HCT116 (cell line): ENCODE measurements at regions not wholly inside any gene's neighbourhood (a gene's known extent, or its start where the extent isn't known, plus 50 kb on each side); places are given as distances from the start of the nearest gene placed in this dataset.

Experiments used
- ATAC-seq: fragments of 200-7000 bp; cut with Tn5 transposase; 2 replicates; pipeline ENCODE4 v1.9.1; 2020; ENCODE audit warnings: mild to moderate bottlenecking, moderate library complexity
- BruUV-seq: library from RNA; stranded (reverse); fragments of 400-500 nt; replicated peaks from 2 replicates; lab custom pipeline; 2021; lab: Mats Ljungman, UMichigan
- CTCF ChIA-PET: fragments of 300-600 bp; sonication (Branson Sonifier 250); formaldehyde crosslinking; loops from one replicate; lab custom pipeline; 2021; ENCODE audit warnings: antibody characterized with exemption; lab: Charles Lee
- POLR2A ChIA-PET: fragments of 300-600, 350-600 bp; sonication (Branson Sonifier 250); formaldehyde crosslinking; loops from one replicate; lab custom pipeline; 2021; ENCODE audit warnings: antibody characterized with exemption; lab: Charles Lee
- RAD21 ChIA-PET, 2 experiments: fragments of 300-600 bp; sonication (Branson Sonifier 250); formaldehyde crosslinking; loops; one replicate each; lab custom pipeline; 2023; ENCODE audit warnings: low total read pairs in 2 of 2; ENCODE audit not compliant: uncharacterized antibody in 2 of 2, unreplicated experiment in 2 of 2, low non-redundant PET in 1 of 2; lab: Charles Lee
- DNase-seq: peaks from one replicate; pipeline ENCODE4 v3.0.0-alpha.2; 2010; ENCODE audit warnings: low read depth, low spot score
- H2AFZ ChIP-seq: fragments of 200-600 bp; shearing (Covaris generic), sonication (generic); 2 replicates; pipeline ENCODE4 v1.6.1; 2017; ENCODE audit warnings: low read depth, mixed run types, mixed read lengths, antibody characterized with exemption, low read length; ENCODE audit not compliant: poor library complexity, severe bottlenecking
- H3K27ac ChIP-seq: 2 replicates; pipeline ENCODE4 v1.5.1; 2012; ENCODE audit warnings: low read depth, low read length
- H3K27me3 ChIP-seq: fragments of 200-600 bp; sonication (generic); 2 replicates; pipeline ENCODE4 v1.6.1; 2016; ENCODE audit warnings: mixed run types, low read length, mixed read lengths; ENCODE audit not compliant: insufficient read depth
- H3K36me3 ChIP-seq, 2 experiments: fragments of 200-500 bp in 1 of 2; fragments of 200-600 bp in 1 of 2; sonication (Bioruptor generic) in 1 of 2; sonication (generic) in 1 of 2; 2 replicates each; pipeline versions ENCODE4 v1.5.1 to v1.6.1; 2014 to 2016; ENCODE audit warnings: low read length in 2 of 2, inconsistent platforms in 1 of 2, mixed read lengths in 1 of 2, mixed run types in 1 of 2; ENCODE audit not compliant: insufficient read depth in 2 of 2, control insufficient read depth in 1 of 2
- H3K4me1 ChIP-seq, 2 experiments: fragments of 200-600 bp in 1 of 2; sonication (generic) in 1 of 2; 2 replicates each; pipeline versions ENCODE4 v1.5.1 to v1.6.1; 2012 to 2017; ENCODE audit warnings: low read length in 2 of 2, inconsistent platforms in 1 of 2, mild to moderate bottlenecking in 1 of 2, mixed read lengths in 1 of 2, mixed run types in 1 of 2, moderate library complexity in 1 of 2; ENCODE audit not compliant: insufficient read depth in 2 of 2, control insufficient read depth in 1 of 2
- H3K4me2 ChIP-seq: fragments of 200-600 bp; sonication (generic); 2 replicates; pipeline ENCODE4 v1.6.1; 2017; ENCODE audit warnings: mixed run types, low read length, mixed read lengths
- H3K4me3 ChIP-seq, 2 experiments: fragments of 200-600 bp in 1 of 2; sonication (generic) in 1 of 2; replicated peaks in 1 of 2; 2 replicates each; pipeline ENCODE4 v1.5.1; 2011 to 2016; ENCODE audit warnings: low read length in 2 of 2, control low read depth in 1 of 2, low read depth in 1 of 2, mild to moderate bottlenecking in 1 of 2, mixed read lengths in 1 of 2, mixed run types in 1 of 2
- H3K79me2 ChIP-seq: fragments of 200-600 bp; sonication (generic); 2 replicates; pipeline ENCODE4 v1.6.1; 2017; ENCODE audit warnings: mild to moderate bottlenecking, mixed run types, low read length, moderate library complexity, mixed read lengths; ENCODE audit not compliant: insufficient read depth
- H3K9ac ChIP-seq: fragments of 200-600 bp; sonication (generic); 2 replicates; pipeline ENCODE4 v1.6.1; 2016; ENCODE audit warnings: low read length, mixed read lengths
- H3K9me2 ChIP-seq: fragments of 200-600 bp; sonication (generic), shearing (Covaris generic); 2 replicates; pipeline ENCODE4 v1.6.1; 2017; ENCODE audit warnings: mixed run types, mild to moderate bottlenecking, moderate library complexity; ENCODE audit not compliant: insufficient read depth
- H3K9me3 ChIP-seq, 2 experiments: fragments of 200-500 bp in 1 of 2; fragments of 200-600 bp in 1 of 2; sonication (Bioruptor generic) in 1 of 2; sonication (generic) in 1 of 2; 2 replicates each; pipeline ENCODE4 v1.6.1; 2014 to 2017; ENCODE audit warnings: low read length in 2 of 2, mixed read lengths in 2 of 2, inconsistent platforms in 1 of 2, low read depth in 1 of 2, mild to moderate bottlenecking in 1 of 2, mixed run types in 1 of 2, moderate library complexity in 1 of 2; ENCODE audit not compliant: control insufficient read depth in 1 of 2, insufficient read depth in 1 of 2
- H4K20me1 ChIP-seq: fragments of 200-600 bp; sonication (generic), shearing (Covaris generic); 2 replicates; pipeline ENCODE4 v1.6.1; 2017; ENCODE audit warnings: mixed run types, mild to moderate bottlenecking, moderate library complexity; ENCODE audit not compliant: insufficient read depth
- EGR1 ChIP-seq: IDR thresholded peaks from 2 replicates; pipeline ENCODE4 v1.6.1; 2012; ENCODE audit warnings: low read depth
- ELF1 ChIP-seq: IDR thresholded peaks from 2 replicates; pipeline ENCODE4 v1.6.1; 2012; ENCODE audit warnings: low read depth, borderline replicate concordance
- EZH2 ChIP-seq: fragments of 200-600 bp; sonication (generic); IDR thresholded peaks from 2 replicates; pipeline ENCODE4 v1.6.1; 2017; ENCODE audit warnings: antibody characterized with exemption, mixed run types
- EZH2phosphoT487 ChIP-seq: fragments of 200-600 bp; IDR thresholded peaks from 2 replicates; pipeline ENCODE4 v1.6.1; 2018; ENCODE audit warnings: antibody characterized with exemption, borderline replicate concordance
- FOSL1 ChIP-seq: IDR thresholded peaks from 2 replicates; pipeline ENCODE4 v1.6.1; 2012; ENCODE audit warnings: low read depth
- JUND ChIP-seq: IDR thresholded peaks from 2 replicates; pipeline ENCODE4 v1.6.1; 2012
- POLR2A ChIP-seq: IDR thresholded peaks from 2 replicates; pipeline ENCODE4 v1.7.0; 2011; ENCODE audit warnings: borderline replicate concordance; ENCODE audit not compliant: insufficient read depth, insufficient read length; ENCODE audit errors: extremely low read depth
- SIN3A ChIP-seq: IDR thresholded peaks from 2 replicates; pipeline ENCODE4 v1.6.1; 2012; ENCODE audit warnings: low read depth
- SRF ChIP-seq: IDR thresholded peaks from 2 replicates; pipeline ENCODE4 v1.6.1; 2012; ENCODE audit warnings: low read depth
- ZNF274 ChIP-seq: fragments of 200-500 bp; sonication (Bioruptor generic); IDR thresholded peaks from 2 replicates; pipeline ENCODE4 v1.6.1; 2014; ENCODE audit warnings: mild to moderate bottlenecking, low read depth, low read length, inconsistent platforms
- intact Hi-C: fragments of 100-400 bp; cut with micrococcal nuclease; formaldehyde crosslinking; loops from 2 replicates; pipeline ENCODE4 v1.10.0; 2022
- TF ChIP-seq, protein P1 (sequence below): IDR thresholded peaks from 2 replicates; pipeline ENCODE4 v1.6.1; 2012

- TF ChIP-seq EZH2phosphoT487: no peak
- no peak for TF ChIP-seq EZH2
Observed at GRCh38 chr6:134722200-134722870, 227.6 kb downstream of the ALDH8A1 start (continued).

- Histone ChIP-seq H3K9me3 (no peaks in the 10 kb centered on the region), H3K9me2 (no peaks in the 10 kb centered on the region)
Observed at GRCh38 chr6:134721060-134721405, 228.9 kb downstream of the ALDH8A1 start.

More at GRCh38 chr6:134721060-134721405, 228.9 kb downstream of the ALDH8A1 start:
- POLR2A ChIA-PET: no interaction called here
- Histone ChIP-seq H3K36me3 (no peaks in the 10 kb centered on the region), H3K27me3 (no peaks in the 10 kb centered on the region), H4K20me1 (0 out of 2 replicates have a peak, but pooled peaks cover 2% of the 10 kb centered on the region), H3K4me2 (no peak overlapping the region), H3K4me1 (no peaks in the 10 kb centered on the region)
- BruUV-seq: no TSS peak
- RAD21 ChIA-PET: no interaction called here
- no peak for ATAC-seq
- no peak for TF ChIP-seq ELF1
- TF ChIP-seq JUND: no peak
- TF ChIP-seq SRF: no peak
- no peak for TF ChIP-seq FOSL1
- TF ChIP-seq POLR2A: no peak
- TF ChIP-seq EZH2: no peak
- no peak for TF ChIP-seq EGR1
- TF ChIP-seq ZNF274: no peak
- no peak for TF ChIP-seq SIN3A
- TF ChIP-seq, protein P1, sequence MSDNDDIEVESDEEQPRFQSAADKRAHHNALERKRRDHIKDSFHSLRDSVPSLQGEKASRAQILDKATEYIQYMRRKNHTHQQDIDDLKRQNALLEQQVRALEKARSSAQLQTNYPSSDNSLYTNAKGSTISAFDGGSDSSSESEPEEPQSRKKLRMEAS: no peak
- TF ChIP-seq EZH2phosphoT487: no peak
- TF ChIP-seq, all 23 proteins: peak for 0
- DNase-seq: no peak
- Histone ChIP-seq H3K27ac (no peak overlapping the region), H3K79me2 (no peaks in the 10 kb centered on the region), H3K4me3 (no peak overlapping the region), H2AFZ (no peak overlapping the region), H3K9ac (no peak overlapping the region)
- CTCF ChIA-PET: no interaction called here
- intact Hi-C loops: no loop called here
